SH-SY5Y (cell line): ENCODE measurements at regions not wholly inside any gene's neighbourhood (a gene's known extent, or its start where the extent isn't known, plus 50 kb on each side); places are given as distances from the start of the nearest gene placed in this dataset.

ENCODE experiments used
- GATA2 ChIP-seq: IDR thresholded peaks from 2 replicates; pipeline ENCODE4 v1.6.1; 2011; ENCODE audit warnings: mild to moderate bottlenecking, low read depth, low read length
- GATA3 ChIP-seq: IDR thresholded peaks from 2 replicates; pipeline ENCODE4 v1.6.1; 2011; ENCODE audit warnings: low read depth, mild to moderate bottlenecking, low read length, moderate library complexity

GRCh38 chr16:29304251-29304650 is 102.3 kb downstream of the NPIPB11 start:
- TF ChIP-seq GATA3 (no peak), GATA2 (no peak)
